GM23338 (cell line): ENCODE measurements at regions not wholly inside any gene's neighbourhood (a gene's known extent, or its start where the extent isn't known, plus 50 kb on each side); places are given as distances from the start of the nearest gene placed in this dataset.

Experiments
- ATAC-seq: fragments of 200-7000 bp; cut with Tn5 transposase; 3 replicates; pipeline ENCODE4 v1.9.1; 2020
- DNase-seq: peaks from one replicate; pipeline ENCODE4 v3.0.0-alpha.2; 2015; ENCODE audit warnings: low spot score
- H2AFZ ChIP-seq: fragments of 200-600 bp; sonication (generic); 2 replicates; pipeline ENCODE4 v1.8.0; 2016; ENCODE audit warnings: antibody characterized with exemption, mild to moderate bottlenecking, moderate library complexity
- H3F3A ChIP-seq: fragments of 200-600 bp; sonication (generic); replicated peaks from 2 replicates; pipeline ENCODE4 v1.8.0; 2017; ENCODE audit warnings: antibody characterized with exemption, mixed run types, low read depth
- H3K27ac ChIP-seq: fragments of 200-600 bp; sonication (generic); 2 replicates; pipeline ENCODE4 v1.6.1; 2016; ENCODE audit warnings: low read depth
- H3K27me3 ChIP-seq: fragments of 200-600 bp; sonication (generic); 2 replicates; pipeline ENCODE4 v1.8.0; 2016; ENCODE audit warnings: mild to moderate bottlenecking, mixed run types, moderate library complexity; ENCODE audit not compliant: insufficient read depth
- H3K36me3 ChIP-seq: fragments of 200-600 bp; sonication (generic); 2 replicates; pipeline ENCODE4 v1.8.0; 2016; ENCODE audit warnings: mild to moderate bottlenecking; ENCODE audit not compliant: insufficient read depth
- H3K4me1 ChIP-seq: fragments of 200-600 bp; sonication (generic); 2 replicates; pipeline ENCODE4 v1.8.0; 2016; ENCODE audit warnings: mild to moderate bottlenecking, moderate library complexity; ENCODE audit not compliant: insufficient read depth
- H3K4me2 ChIP-seq: fragments of 200-600 bp; sonication (generic); 2 replicates; pipeline ENCODE4 v1.7.1; 2017; ENCODE audit warnings: mixed run types
- H3K4me3 ChIP-seq: fragments of 200-600 bp; sonication (generic); 2 replicates; pipeline ENCODE4 v1.6.1; 2016; ENCODE audit warnings: mixed run types
- H3K79me2 ChIP-seq: fragments of 200-600 bp; sonication (generic); replicated peaks from 2 replicates; pipeline ENCODE4 v1.8.0; 2017; ENCODE audit warnings: mild to moderate bottlenecking; ENCODE audit not compliant: insufficient read depth
- H3K9me2 ChIP-seq: fragments of 200-600 bp; sonication (generic); 2 replicates; pipeline ENCODE4 v1.8.0; 2017; ENCODE audit not compliant: insufficient read depth
- H4K20me1 ChIP-seq: fragments of 200-600 bp; sonication (generic); replicated peaks from 2 replicates; pipeline ENCODE4 v1.8.0; 2017; ENCODE audit warnings: mild to moderate bottlenecking; ENCODE audit not compliant: insufficient read depth
- H3K27ac Mint-ChIP-seq: 2 replicates; pipeline ENCODE4 v1.8.0; 2020; ENCODE audit warnings: inconsistent platforms, mild to moderate bottlenecking, moderate library complexity, mixed read lengths
- H3K27me3 Mint-ChIP-seq: 3 replicates; pipeline ENCODE4 v1.8.0; 2022; ENCODE audit warnings: low read depth, mild to moderate bottlenecking, moderate library complexity, mixed read lengths, inconsistent platforms; ENCODE audit not compliant: insufficient read depth, poor library complexity
- H3K36me3 Mint-ChIP-seq: 3 replicates; pipeline ENCODE4 v1.8.0; 2021; ENCODE audit warnings: low read depth, mild to moderate bottlenecking, inconsistent platforms, moderate library complexity, mixed read lengths
- H3K4me1 Mint-ChIP-seq: 3 replicates; pipeline ENCODE4 v1.8.0; 2020; ENCODE audit warnings: mild to moderate bottlenecking, inconsistent platforms, mixed read lengths
- H3K4me3 Mint-ChIP-seq: 3 replicates; pipeline ENCODE4 v1.8.0; 2021; ENCODE audit warnings: moderate library complexity, mild to moderate bottlenecking, inconsistent platforms, mixed read lengths
- H3K9me3 Mint-ChIP-seq: 3 replicates; pipeline ENCODE4 v1.8.0; 2020; ENCODE audit warnings: moderate library complexity, mild to moderate bottlenecking, inconsistent platforms, mixed read lengths
- EZH2phosphoT487 ChIP-seq: fragments of 200-600 bp; sonication (generic); IDR thresholded peaks from one replicate; pipeline ENCODE4 v1.8.1; 2018; ENCODE audit warnings: antibody characterized with exemption; ENCODE audit not compliant: unreplicated experiment
- JUNB ChIP-seq: IDR thresholded peaks from one replicate; pipeline ENCODE4 v1.6.1; 2016; ENCODE audit warnings: antibody characterized with exemption; ENCODE audit not compliant: unreplicated experiment
- NANOG ChIP-seq: IDR thresholded peaks from 2 replicates; pipeline ENCODE4 v1.6.1; 2016; ENCODE audit warnings: antibody characterized with exemption, borderline replicate concordance
- POLR2AphosphoS5 ChIP-seq: IDR thresholded peaks from 2 replicates; pipeline ENCODE4 v1.6.1; 2016; ENCODE audit warnings: antibody characterized with exemption, low read depth
- STAT1 ChIP-seq: IDR thresholded peaks from one replicate; pipeline ENCODE4 v1.6.1; 2016; ENCODE audit warnings: antibody characterized with exemption; ENCODE audit not compliant: unreplicated experiment
- ZNF331 ChIP-seq: fragments of 250-450 bp; sonication (Bioruptor Pico); IDR thresholded peaks from 2 replicates; pipeline ENCODE4 v1.5.0; 2020; ENCODE audit warnings: low read depth, mild to moderate bottlenecking, moderate library complexity
- TF ChIP-seq, protein P1 (sequence below): IDR thresholded peaks from one replicate; pipeline ENCODE4 v1.6.1; 2018; ENCODE audit warnings: antibody characterized with exemption; ENCODE audit not compliant: unreplicated experiment
- TF ChIP-seq, protein P2 (sequence below): IDR thresholded peaks from 2 replicates; pipeline ENCODE4 v1.6.1; 2016; ENCODE audit warnings: antibody characterized with exemption
- TF ChIP-seq, protein P3 (sequence below): fragments of 250-450 bp; sonication (Bioruptor Pico); IDR thresholded peaks from 2 replicates; pipeline ENCODE4 v1.5.0; 2020; ENCODE audit warnings: mild to moderate bottlenecking, moderate library complexity

DNA sequence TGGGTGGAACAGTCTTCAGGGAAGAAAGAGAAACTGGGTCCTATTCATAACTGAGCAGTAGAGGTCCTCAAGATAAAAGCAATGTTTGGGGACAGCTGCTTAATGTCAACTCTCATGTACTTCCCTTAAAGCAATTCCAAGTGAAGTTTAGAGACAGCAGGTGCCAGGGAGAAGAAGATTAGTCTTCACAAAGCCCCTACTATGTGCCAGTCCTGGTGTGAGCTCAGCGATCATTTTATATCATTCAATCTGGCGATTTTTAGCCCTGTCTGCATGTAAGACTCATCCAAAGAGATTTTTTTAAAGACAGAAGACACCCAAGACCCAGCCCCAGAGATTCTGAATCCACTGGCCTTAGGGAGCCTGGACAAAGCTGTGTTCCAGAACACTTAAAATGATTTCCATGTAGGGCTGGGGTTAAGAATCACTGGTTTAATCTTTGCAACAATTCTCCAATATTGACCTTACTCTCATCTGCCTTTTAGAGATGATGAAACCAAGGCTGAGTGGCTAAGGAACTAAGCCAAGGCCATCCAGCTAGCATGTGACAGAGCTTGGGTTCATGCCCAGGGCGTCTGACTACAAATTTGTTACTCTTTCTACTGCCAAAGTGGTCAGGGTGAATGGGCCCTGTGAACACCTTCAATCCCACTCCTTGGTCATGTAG, 404.5 kb upstream of the TBX3 start (continued):
- TF ChIP-seq, protein P1, sequence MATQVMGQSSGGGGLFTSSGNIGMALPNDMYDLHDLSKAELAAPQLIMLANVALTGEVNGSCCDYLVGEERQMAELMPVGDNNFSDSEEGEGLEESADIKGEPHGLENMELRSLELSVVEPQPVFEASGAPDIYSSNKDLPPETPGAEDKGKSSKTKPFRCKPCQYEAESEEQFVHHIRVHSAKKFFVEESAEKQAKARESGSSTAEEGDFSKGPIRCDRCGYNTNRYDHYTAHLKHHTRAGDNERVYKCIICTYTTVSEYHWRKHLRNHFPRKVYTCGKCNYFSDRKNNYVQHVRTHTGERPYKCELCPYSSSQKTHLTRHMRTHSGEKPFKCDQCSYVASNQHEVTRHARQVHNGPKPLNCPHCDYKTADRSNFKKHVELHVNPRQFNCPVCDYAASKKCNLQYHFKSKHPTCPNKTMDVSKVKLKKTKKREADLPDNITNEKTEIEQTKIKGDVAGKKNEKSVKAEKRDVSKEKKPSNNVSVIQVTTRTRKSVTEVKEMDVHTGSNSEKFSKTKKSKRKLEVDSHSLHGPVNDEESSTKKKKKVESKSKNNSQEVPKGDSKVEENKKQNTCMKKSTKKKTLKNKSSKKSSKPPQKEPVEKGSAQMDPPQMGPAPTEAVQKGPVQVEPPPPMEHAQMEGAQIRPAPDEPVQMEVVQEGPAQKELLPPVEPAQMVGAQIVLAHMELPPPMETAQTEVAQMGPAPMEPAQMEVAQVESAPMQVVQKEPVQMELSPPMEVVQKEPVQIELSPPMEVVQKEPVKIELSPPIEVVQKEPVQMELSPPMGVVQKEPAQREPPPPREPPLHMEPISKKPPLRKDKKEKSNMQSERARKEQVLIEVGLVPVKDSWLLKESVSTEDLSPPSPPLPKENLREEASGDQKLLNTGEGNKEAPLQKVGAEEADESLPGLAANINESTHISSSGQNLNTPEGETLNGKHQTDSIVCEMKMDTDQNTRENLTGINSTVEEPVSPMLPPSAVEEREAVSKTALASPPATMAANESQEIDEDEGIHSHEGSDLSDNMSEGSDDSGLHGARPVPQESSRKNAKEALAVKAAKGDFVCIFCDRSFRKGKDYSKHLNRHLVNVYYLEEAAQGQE = no peak
- TF ChIP-seq STAT1 = no peak
- TF ChIP-seq, protein P2, sequence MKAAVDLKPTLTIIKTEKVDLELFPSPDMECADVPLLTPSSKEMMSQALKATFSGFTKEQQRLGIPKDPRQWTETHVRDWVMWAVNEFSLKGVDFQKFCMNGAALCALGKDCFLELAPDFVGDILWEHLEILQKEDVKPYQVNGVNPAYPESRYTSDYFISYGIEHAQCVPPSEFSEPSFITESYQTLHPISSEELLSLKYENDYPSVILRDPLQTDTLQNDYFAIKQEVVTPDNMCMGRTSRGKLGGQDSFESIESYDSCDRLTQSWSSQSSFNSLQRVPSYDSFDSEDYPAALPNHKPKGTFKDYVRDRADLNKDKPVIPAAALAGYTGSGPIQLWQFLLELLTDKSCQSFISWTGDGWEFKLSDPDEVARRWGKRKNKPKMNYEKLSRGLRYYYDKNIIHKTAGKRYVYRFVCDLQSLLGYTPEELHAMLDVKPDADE = no peak
- no peak for TF ChIP-seq ZNF331
- TF ChIP-seq POLR2AphosphoS5 = no peak

DNA sequence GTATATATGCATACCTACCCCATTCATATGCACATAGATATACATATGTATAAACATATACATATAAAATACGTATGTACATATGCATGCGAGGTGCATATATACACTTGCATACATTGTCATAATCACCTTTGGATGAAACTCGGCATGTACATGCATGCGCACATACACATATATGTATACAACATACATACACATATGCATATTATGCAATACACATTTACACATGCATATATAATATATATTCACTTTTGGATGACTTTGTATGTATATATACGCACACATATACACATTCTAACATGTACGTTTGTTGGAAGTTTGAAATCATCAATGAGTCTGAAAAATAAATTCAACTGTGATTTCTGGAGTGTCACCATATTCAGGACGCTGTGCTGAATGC, 401.6 kb upstream of the TBX3 start:
- H3K27ac ChIP-seq = no peak overlapping the region
- H3K9me2 ChIP-seq = no peaks in the 10 kb centered on the region
- H3K79me2 ChIP-seq = no peaks in the 10 kb centered on the region
- Mint-ChIP-seq H3K36me3 (no peaks in the 10 kb centered on the region), H3K4me3 (no peak overlapping the region), H3K9me3 (no peaks in the 10 kb centered on the region; the same call in 2 of the 3 replicates), H3K4me1 (no peaks in the 10 kb centered on the region), H3K27me3 (no peaks in the 10 kb centered on the region), H3K27ac (no peak overlapping the region)
- DNase-seq (no peak), ATAC-seq (no peak)
- no peaks in the 10 kb centered on the region for H3K27me3 ChIP-seq
- H3K4me2 ChIP-seq = no peak overlapping the region
- H3K36me3 ChIP-seq = no peaks in the 10 kb centered on the region
- no peak overlapping the region for H3K4me3 ChIP-seq
- no peak overlapping the region for H2AFZ ChIP-seq
- no peaks in the 10 kb centered on the region; the same call in 1 of the 2 replicates for H4K20me1 ChIP-seq
- H3F3A ChIP-seq = no peaks in the 10 kb centered on the region
- H3K4me1 ChIP-seq = no peaks in the 10 kb centered on the region
- TF ChIP-seq, protein P2 = no peak
- no peak for TF ChIP-seq NANOG
- TF ChIP-seq, protein P3, sequence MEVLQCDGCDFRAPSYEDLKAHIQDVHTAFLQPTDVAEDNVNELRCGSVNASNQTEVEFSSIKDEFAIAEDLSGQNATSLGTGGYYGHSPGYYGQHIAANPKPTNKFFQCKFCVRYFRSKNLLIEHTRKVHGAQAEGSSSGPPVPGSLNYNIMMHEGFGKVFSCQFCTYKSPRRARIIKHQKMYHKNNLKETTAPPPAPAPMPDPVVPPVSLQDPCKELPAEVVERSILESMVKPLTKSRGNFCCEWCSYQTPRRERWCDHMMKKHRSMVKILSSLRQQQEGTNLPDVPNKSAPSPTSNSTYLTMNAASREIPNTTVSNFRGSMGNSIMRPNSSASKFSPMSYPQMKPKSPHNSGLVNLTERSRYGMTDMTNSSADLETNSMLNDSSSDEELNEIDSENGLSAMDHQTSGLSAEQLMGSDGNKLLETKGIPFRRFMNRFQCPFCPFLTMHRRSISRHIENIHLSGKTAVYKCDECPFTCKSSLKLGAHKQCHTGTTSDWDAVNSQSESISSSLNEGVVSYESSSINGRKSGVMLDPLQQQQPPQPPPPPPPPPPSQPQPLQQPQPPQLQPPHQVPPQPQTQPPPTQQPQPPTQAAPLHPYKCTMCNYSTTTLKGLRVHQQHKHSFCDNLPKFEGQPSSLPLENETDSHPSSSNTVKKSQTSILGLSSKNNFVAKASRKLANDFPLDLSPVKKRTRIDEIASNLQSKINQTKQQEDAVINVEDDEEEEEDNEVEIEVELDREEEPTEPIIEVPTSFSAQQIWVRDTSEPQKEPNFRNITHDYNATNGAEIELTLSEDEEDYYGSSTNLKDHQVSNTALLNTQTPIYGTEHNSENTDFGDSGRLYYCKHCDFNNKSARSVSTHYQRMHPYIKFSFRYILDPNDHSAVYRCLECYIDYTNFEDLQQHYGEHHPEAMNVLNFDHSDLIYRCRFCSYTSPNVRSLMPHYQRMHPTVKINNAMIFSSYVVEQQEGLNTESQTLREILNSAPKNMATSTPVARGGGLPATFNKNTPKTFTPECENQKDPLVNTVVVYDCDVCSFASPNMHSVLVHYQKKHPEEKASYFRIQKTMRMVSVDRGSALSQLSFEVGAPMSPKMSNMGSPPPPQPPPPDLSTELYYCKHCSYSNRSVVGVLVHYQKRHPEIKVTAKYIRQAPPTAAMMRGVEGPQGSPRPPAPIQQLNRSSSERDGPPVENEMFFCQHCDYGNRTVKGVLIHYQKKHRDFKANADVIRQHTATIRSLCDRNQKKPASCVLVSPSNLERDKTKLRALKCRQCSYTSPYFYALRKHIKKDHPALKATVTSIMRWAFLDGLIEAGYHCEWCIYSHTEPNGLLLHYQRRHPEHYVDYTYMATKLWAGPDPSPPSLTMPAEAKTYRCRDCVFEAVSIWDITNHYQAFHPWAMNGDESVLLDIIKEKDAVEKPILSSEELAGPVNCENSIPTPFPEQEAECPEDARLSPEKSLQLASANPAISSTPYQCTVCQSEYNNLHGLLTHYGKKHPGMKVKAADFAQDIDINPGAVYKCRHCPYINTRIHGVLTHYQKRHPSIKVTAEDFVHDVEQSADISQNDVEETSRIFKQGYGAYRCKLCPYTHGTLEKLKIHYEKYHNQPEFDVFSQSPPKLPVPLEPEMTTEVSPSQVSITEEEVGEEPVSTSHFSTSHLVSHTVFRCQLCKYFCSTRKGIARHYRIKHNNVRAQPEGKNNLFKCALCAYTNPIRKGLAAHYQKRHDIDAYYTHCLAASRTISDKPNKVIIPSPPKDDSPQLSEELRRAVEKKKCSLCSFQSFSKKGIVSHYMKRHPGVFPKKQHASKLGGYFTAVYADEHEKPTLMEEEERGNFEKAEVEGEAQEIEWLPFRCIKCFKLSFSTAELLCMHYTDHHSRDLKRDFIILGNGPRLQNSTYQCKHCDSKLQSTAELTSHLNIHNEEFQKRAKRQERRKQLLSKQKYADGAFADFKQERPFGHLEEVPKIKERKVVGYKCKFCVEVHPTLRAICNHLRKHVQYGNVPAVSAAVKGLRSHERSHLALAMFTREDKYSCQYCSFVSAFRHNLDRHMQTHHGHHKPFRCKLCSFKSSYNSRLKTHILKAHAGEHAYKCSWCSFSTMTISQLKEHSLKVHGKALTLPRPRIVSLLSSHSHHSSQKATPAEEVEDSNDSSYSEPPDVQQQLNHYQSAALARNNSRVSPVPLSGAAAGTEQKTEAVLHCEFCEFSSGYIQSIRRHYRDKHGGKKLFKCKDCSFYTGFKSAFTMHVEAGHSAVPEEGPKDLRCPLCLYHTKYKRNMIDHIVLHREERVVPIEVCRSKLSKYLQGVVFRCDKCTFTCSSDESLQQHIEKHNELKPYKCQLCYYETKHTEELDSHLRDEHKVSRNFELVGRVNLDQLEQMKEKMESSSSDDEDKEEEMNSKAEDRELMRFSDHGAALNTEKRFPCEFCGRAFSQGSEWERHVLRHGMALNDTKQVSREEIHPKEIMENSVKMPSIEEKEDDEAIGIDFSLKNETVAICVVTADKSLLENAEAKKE = no peak
- no peak for TF ChIP-seq EZH2phosphoT487
- no peak for TF ChIP-seq ZNF331
- no peak for TF ChIP-seq STAT1
- TF ChIP-seq JUNB = no peak
- no peak for TF ChIP-seq POLR2AphosphoS5
